Endothelial cell of umbilical vein (primary cell): ENCODE measurements at regions not wholly inside any gene's neighbourhood (a gene's known extent, or its start where the extent isn't known, plus 50 kb on each side); places are given as distances from the start of the nearest gene placed in this dataset.

Experiments
- EZH2 ChIP-seq: IDR thresholded peaks from 2 replicates; pipeline ENCODE4 v1.6.1; 2012; ENCODE audit warnings: borderline replicate concordance, low read depth, mild to moderate bottlenecking, moderate library complexity, low read length, inconsistent platforms; ENCODE audit not compliant: severe bottlenecking
- FOS ChIP-seq: IDR thresholded peaks from 2 replicates; pipeline ENCODE4 v1.6.1; 2011; ENCODE audit warnings: mild to moderate bottlenecking, low read length, moderate library complexity, borderline replicate concordance; ENCODE audit not compliant: insufficient read depth
- POLR2A ChIP-seq: IDR thresholded peaks from 2 replicates; pipeline ENCODE4 v1.6.1; 2012; ENCODE audit warnings: low read depth, mild to moderate bottlenecking, control low read depth, low read length
- POLR2AphosphoS5 ChIP-seq: IDR thresholded peaks from 2 replicates; pipeline ENCODE4 v1.6.1; 2012; ENCODE audit warnings: low read depth, mild to moderate bottlenecking, control low read depth, low read length, moderate library complexity; ENCODE audit not compliant: insufficient read depth
- TF ChIP-seq, protein P1 (sequence below), 2 donors: IDR thresholded peaks; 1 replicate in 1 of 2; 2 replicates in 1 of 2; pipeline ENCODE4 v1.5.1; 2011; ENCODE audit warnings: low read length in 2 of 2, mild to moderate bottlenecking in 2 of 2, moderate library complexity in 2 of 2, control low read depth in 1 of 2, inconsistent platforms in 1 of 2, low read depth in 1 of 2; ENCODE audit not compliant: insufficient read depth in 1 of 2; ENCODE audit errors: extremely low read depth in 1 of 2
- TF ChIP-seq, protein P2 (sequence below): IDR thresholded peaks from 2 replicates; pipeline ENCODE4 v1.6.1; 2011; ENCODE audit not compliant: insufficient read depth, insufficient read length

DNA sequence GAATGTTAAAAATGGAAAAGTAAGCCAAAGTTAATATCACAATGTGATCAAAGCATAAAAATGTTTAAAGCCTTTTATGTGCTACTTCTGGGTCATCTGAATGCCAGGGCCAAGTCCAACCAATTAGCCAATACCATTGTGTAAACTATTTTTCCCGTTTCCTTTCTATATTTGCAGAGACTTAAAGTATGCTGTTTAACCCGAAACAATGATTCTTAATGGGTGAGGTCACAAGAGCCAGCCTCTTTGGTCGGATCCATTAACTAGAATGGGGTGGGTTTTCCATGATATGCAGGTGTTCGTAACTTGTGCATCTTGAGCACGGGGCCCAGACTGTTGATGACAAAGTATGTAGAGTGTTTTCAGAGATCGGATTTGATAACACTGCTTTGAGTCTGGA lies 111.3 kb upstream of the IGFBP3 start:
- TF ChIP-seq, protein P1, sequence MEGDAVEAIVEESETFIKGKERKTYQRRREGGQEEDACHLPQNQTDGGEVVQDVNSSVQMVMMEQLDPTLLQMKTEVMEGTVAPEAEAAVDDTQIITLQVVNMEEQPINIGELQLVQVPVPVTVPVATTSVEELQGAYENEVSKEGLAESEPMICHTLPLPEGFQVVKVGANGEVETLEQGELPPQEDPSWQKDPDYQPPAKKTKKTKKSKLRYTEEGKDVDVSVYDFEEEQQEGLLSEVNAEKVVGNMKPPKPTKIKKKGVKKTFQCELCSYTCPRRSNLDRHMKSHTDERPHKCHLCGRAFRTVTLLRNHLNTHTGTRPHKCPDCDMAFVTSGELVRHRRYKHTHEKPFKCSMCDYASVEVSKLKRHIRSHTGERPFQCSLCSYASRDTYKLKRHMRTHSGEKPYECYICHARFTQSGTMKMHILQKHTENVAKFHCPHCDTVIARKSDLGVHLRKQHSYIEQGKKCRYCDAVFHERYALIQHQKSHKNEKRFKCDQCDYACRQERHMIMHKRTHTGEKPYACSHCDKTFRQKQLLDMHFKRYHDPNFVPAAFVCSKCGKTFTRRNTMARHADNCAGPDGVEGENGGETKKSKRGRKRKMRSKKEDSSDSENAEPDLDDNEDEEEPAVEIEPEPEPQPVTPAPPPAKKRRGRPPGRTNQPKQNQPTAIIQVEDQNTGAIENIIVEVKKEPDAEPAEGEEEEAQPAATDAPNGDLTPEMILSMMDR (IDR thresholded peaks at IDR 0.05; ENCODE audit: extremely low read depth in 1 of 2, insufficient read depth in 1 of 2, low read depth in 1 of 2, low read length in 2 of 2): no peak
- TF ChIP-seq EZH2 (no peak), POLR2A (no peak), POLR2AphosphoS5 (no peak), FOS (no peak)
- TF ChIP-seq, protein P2, sequence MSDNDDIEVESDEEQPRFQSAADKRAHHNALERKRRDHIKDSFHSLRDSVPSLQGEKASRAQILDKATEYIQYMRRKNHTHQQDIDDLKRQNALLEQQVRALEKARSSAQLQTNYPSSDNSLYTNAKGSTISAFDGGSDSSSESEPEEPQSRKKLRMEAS: no peak
